ENCODE measurements at regions not wholly inside any gene's neighbourhood (a gene's known extent, or its start where the extent isn't known, plus 50 kb on each side); places are given as distances from the start of the nearest gene placed in this dataset.
A peak's percentile ranks its signal among the peaks of the same experiment; 100 is the strongest.

- Histone ChIP-seq H3K36me3 (no peaks in the 10 kb centered on the region), H3K4me1 (peaks cover 0 to 26% of the 10 kb centered on the region in 2 donors), H3K4me3 (no peak overlapping the region), H3K9me3 (no peaks in the 10 kb centered on the region), H3K27ac (peak overlapping the region in 1 of 2 donors; percentile 43), H3K27me3 (no peaks in the 10 kb centered on the region)
- TF ChIP-seq CTCF (IDR thresholded peaks at IDR 0.05): no peak
- DNase-seq (ENCODE audit: low spot score): no peak
These were observed 559.9 kb downstream of the MN1 start for GRCh38 chr22:27241430-27242321.

- Histone ChIP-seq H3K27ac (no peak overlapping the region), H3K27me3 (no peaks in the 10 kb centered on the region), H3K36me3 (no peaks in the 10 kb centered on the region), H3K4me1 (peaks cover 0 to 28% of the 10 kb centered on the region in 2 donors), H3K9me3 (no peaks in the 10 kb centered on the region), H3K4me3 (no peak overlapping the region)
- TF ChIP-seq CTCF (IDR thresholded peaks at IDR 0.05): no peak
- DNase-seq (ENCODE audit: low spot score): no peak
These were observed 559.1 kb downstream of the MN1 start for GRCh38 chr22:27242474-27242873.

- no peak for DNase-seq (ENCODE audit: low spot score)
- Histone ChIP-seq H3K27me3 (no peaks in the 10 kb centered on the region), H3K4me1 (peaks cover 0 to 34% of the 10 kb centered on the region in 2 donors), H3K36me3 (no peaks in the 10 kb centered on the region), H3K4me3 (no peak overlapping the region), H3K27ac (no peak overlapping the region), H3K9me3 (no peaks in the 10 kb centered on the region)
- TF ChIP-seq CTCF (IDR thresholded peaks at IDR 0.05): no peak
These were observed 558.5 kb downstream of the MN1 start for GRCh38 chr22:27242917-27243589.

GRCh38 chr22:27244328-27244727 lies 557.2 kb downstream of the MN1 start:
- no peaks in the 10 kb centered on the region for H3K27me3 ChIP-seq
- TF ChIP-seq CTCF (IDR thresholded peaks at IDR 0.05): no peak
- H3K27ac ChIP-seq: no peak overlapping the region
- H3K4me3 ChIP-seq: no peak overlapping the region
- H3K9me3 ChIP-seq: no peaks in the 10 kb centered on the region
- H3K4me1 ChIP-seq: peaks cover 0 to 37% of the 10 kb centered on the region in 2 donors
- no peak for DNase-seq (ENCODE audit: low spot score)
- H3K36me3 ChIP-seq: no peaks in the 10 kb centered on the region

DNA sequence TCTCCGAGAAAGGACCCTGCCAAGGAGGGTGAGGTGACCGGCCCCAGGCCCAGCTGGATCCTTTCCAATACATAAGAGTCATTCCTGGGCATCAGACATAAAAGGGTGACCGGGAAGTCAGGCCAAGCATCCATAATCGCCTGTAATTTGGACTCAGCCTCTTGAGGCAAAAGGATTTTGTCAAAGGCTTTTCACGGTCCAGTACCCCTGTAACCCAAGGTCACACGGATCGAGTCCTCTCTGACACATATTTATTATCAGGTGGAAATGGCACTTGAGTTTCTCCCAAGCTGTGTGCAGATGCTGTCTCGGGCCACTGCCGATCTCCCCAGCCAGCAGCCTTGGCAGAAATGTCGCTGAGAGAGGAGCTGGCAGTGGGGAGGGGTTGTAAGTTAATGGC lies 556.5 kb downstream of the MN1 start:
- no peaks in the 10 kb centered on the region for H3K9me3 ChIP-seq
- H3K4me3 ChIP-seq: no peak overlapping the region
- H3K27me3 ChIP-seq: no peaks in the 10 kb centered on the region
- no peaks in the 10 kb centered on the region for H3K36me3 ChIP-seq
- DNase-seq (ENCODE audit: low spot score): no peak
- H3K27ac ChIP-seq: no peak overlapping the region
- no peak for TF ChIP-seq CTCF (IDR thresholded peaks at IDR 0.05)
- H3K4me1 ChIP-seq: peaks cover 0 to 30% of the 10 kb centered on the region in 2 donors

Measured in right atrium auricular region (tissue), 2 donors.